ENCODE measurements at regions not wholly inside any gene's neighbourhood (a gene's known extent, or its start where the extent isn't known, plus 50 kb on each side); places are given as distances from the start of the nearest gene placed in this dataset.

DNA sequence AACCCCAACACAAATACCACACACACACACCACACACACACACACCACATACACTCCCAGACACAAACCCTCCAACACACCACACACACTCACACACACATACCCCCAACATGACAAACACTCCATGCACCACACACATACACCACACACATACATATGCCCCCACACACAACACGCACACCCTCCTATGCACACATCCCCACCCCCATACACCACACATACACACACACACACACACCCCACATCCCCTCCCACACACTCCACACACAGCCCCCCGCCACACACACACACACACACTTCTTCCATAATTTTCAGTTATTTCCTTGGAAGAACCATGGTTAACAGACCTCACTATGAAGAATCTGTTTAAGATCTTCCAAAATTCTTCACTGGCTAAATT, 173.5 kb upstream of the KCNIP4 start:
- TF ChIP-seq, protein P1, sequence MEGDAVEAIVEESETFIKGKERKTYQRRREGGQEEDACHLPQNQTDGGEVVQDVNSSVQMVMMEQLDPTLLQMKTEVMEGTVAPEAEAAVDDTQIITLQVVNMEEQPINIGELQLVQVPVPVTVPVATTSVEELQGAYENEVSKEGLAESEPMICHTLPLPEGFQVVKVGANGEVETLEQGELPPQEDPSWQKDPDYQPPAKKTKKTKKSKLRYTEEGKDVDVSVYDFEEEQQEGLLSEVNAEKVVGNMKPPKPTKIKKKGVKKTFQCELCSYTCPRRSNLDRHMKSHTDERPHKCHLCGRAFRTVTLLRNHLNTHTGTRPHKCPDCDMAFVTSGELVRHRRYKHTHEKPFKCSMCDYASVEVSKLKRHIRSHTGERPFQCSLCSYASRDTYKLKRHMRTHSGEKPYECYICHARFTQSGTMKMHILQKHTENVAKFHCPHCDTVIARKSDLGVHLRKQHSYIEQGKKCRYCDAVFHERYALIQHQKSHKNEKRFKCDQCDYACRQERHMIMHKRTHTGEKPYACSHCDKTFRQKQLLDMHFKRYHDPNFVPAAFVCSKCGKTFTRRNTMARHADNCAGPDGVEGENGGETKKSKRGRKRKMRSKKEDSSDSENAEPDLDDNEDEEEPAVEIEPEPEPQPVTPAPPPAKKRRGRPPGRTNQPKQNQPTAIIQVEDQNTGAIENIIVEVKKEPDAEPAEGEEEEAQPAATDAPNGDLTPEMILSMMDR (conservative IDR thresholded peaks at IDR 0.05 in 1 of 2, IDR thresholded peaks at IDR 0.05 in 1 of 2; ENCODE audit: extremely low read depth in 1 of 2, insufficient read depth in 1 of 2, low read depth in 1 of 2, low read length in 2 of 2), result no peak
- no peak for TF ChIP-seq EZH2 (IDR thresholded peaks at IDR 0.05; ENCODE audit: borderline replicate concordance, low read length)

Measured in mammary epithelial cell (primary cell).